ENCODE measurements at regions not wholly inside any gene's neighbourhood (a gene's known extent, or its start where the extent isn't known, plus 50 kb on each side); places are given as distances from the start of the nearest gene placed in this dataset.

DNA sequence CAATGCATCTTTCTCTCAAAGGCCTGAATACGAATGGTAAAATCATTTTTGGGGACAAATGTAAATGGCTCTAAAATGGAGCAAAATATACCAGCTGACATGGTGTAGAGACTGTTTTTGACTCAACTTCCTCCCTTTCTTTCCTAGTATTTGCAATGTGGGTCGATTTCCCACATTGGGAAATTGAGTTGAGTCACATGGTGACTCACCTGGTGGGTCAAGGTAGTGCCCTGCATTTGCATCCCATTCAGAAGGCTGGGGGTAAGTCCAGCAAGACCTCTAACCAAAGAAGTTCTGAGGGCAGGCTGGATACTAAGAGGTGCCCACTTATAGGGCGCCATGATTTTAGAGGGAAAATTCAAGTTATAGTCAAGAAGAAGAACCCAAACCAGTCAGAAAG lies 179.6 kb upstream of the MPDZ start:
- Histone ChIP-seq H3K27me3 (ENCODE audit: insufficient read depth, low read length, poor library complexity, severe bottlenecking) (no peaks in the 10 kb centered on the region), H3K4me3 (ENCODE audit: low read length) (no peak overlapping the region), H3K36me3 (ENCODE audit: insufficient read depth, low read length) (no peaks in the 10 kb centered on the region), H3K27ac (ENCODE audit: low read depth, low read length) (no peak overlapping the region), H3K4me1 (ENCODE audit: insufficient read depth, low read length) (no peaks in the 10 kb centered on the region), H3K9me3 (ENCODE audit: low read length) (no peaks in the 10 kb centered on the region)
- H3K27me3 Mint-ChIP-seq, result no peaks in the 10 kb centered on the region
- no peak for DNase-seq
- H3K9me3 Mint-ChIP-seq, result peaks cover 0 to 11% (median 5%) of the 10 kb centered on the region in 5 donors
- no peaks in the 10 kb centered on the region for H3K36me3 Mint-ChIP-seq
- H3K27ac Mint-ChIP-seq, result no peak overlapping the region
- ChIA-PET CTCF (no interaction called here), POLR2A (no interaction called here)
- H3K4me3 Mint-ChIP-seq, result no peak overlapping the region
- no peaks in the 10 kb centered on the region for H3K4me1 Mint-ChIP-seq

DNA sequence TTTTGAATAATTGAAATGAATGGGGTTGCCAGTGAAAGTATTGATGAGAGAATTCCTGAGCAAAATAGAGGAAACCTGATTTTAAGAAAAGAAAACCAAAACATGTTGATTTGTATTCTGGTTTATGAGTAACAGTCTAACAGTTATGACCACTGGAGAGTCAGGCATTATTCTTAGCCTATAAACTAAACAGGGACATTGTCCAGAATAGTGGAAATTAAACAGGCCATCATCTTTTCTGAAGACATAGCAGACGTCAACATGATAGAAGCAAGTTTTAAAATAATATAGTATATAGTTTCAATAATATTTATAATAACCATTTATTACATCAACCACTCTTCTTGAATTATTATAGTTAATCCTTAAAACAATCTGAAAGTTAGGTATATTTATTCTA lies 178.3 kb upstream of the MPDZ start:
- no peaks in the 10 kb centered on the region for H3K4me1 ChIP-seq (ENCODE audit: insufficient read depth, low read length)
- Mint-ChIP-seq H3K9me3 (peaks cover 0 to 16% (median 5%) of the 10 kb centered on the region in 5 donors), H3K4me1 (no peaks in the 10 kb centered on the region), H3K27ac (no peak overlapping the region), H3K27me3 (no peaks in the 10 kb centered on the region), H3K4me3 (no peak overlapping the region), H3K36me3 (no peaks in the 10 kb centered on the region)
- no peaks in the 10 kb centered on the region for H3K9me3 ChIP-seq (ENCODE audit: low read length)
- CTCF ChIA-PET, result no interaction called here
- no peak overlapping the region for H3K4me3 ChIP-seq (ENCODE audit: low read length)
- no peaks in the 10 kb centered on the region for H3K36me3 ChIP-seq (ENCODE audit: insufficient read depth, low read length)
- H3K27me3 ChIP-seq (ENCODE audit: insufficient read depth, low read length, poor library complexity, severe bottlenecking), result no peaks in the 10 kb centered on the region
- POLR2A ChIA-PET, result no interaction called here
- H3K27ac ChIP-seq (ENCODE audit: low read depth, low read length), result no peak overlapping the region
- DNase-seq, result no peak

DNA sequence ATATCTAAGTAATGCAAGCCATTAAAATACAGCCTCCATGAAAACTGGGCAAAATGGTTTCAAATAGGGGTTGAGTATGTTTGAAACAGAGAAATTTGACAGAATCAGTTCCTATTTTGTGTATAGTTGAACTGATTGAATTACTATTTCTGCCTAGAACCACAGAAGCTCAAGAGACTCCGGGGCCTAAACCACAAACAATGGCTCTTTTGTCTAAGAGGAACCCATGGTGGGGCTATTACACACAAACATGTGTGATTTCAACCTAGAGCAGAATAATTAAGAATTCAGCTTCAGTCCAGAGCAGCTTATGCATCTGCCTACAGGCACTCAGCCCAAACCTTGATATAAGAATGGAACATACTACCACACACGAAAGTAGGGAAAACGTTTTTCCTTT lies 171.2 kb upstream of the MPDZ start:
- Histone ChIP-seq H3K4me1 (ENCODE audit: insufficient read depth, low read length) (no peaks in the 10 kb centered on the region), H3K4me3 (ENCODE audit: low read length) (no peak overlapping the region), H3K27me3 (ENCODE audit: insufficient read depth, low read length, poor library complexity, severe bottlenecking) (no peaks in the 10 kb centered on the region), H3K9me3 (ENCODE audit: low read length) (no peaks in the 10 kb centered on the region), H3K36me3 (ENCODE audit: insufficient read depth, low read length) (no peaks in the 10 kb centered on the region), H3K27ac (ENCODE audit: low read depth, low read length) (no peak overlapping the region)
- H3K4me1 Mint-ChIP-seq, result no peaks in the 10 kb centered on the region
- no peak for DNase-seq
- H3K9me3 Mint-ChIP-seq, result peaks cover 0 to 12% (median 2%) of the 10 kb centered on the region in 5 donors
- H3K27me3 Mint-ChIP-seq, result no peaks in the 10 kb centered on the region
- CTCF ChIA-PET, result no interaction called here
- POLR2A ChIA-PET, result no interaction called here
- no peak overlapping the region for H3K4me3 Mint-ChIP-seq
- H3K27ac Mint-ChIP-seq, result no peak overlapping the region
- no peaks in the 10 kb centered on the region for H3K36me3 Mint-ChIP-seq

DNA sequence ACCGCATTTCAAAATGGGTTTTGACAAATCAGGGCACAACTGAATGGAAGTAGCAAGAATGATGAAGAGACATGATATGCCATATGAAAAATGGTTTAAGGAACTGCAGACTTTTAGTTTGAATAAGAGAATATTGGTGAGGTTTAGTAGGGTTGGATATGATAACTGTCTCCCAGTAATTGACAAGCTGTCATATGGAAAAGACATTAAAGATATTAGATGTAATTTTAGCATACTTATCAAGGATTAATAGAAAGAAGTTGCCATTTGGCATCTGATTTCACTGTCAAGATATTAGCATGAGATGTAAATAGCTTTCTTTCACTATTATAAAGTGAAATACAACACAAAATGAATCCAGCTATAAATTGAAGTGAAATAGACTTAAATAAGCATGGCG lies 169.0 kb upstream of the MPDZ start:
- Histone ChIP-seq H3K27me3 (ENCODE audit: insufficient read depth, low read length, poor library complexity, severe bottlenecking) (no peaks in the 10 kb centered on the region), H3K27ac (ENCODE audit: low read depth, low read length) (no peak overlapping the region), H3K9me3 (ENCODE audit: low read length) (no peaks in the 10 kb centered on the region), H3K36me3 (ENCODE audit: insufficient read depth, low read length) (no peaks in the 10 kb centered on the region), H3K4me3 (ENCODE audit: low read length) (no peak overlapping the region), H3K4me1 (ENCODE audit: insufficient read depth, low read length) (no peaks in the 10 kb centered on the region)
- no peak for DNase-seq
- H3K9me3 Mint-ChIP-seq, result peaks cover 0 to 21% (median 4%) of the 10 kb centered on the region in 5 donors
- no peaks in the 10 kb centered on the region for H3K27me3 Mint-ChIP-seq
- H3K27ac Mint-ChIP-seq, result no peak overlapping the region
- ChIA-PET POLR2A (no interaction called here), CTCF (no interaction called here)
- H3K4me1 Mint-ChIP-seq, result no peaks in the 10 kb centered on the region
- no peaks in the 10 kb centered on the region for H3K36me3 Mint-ChIP-seq
- H3K4me3 Mint-ChIP-seq, result no peak overlapping the region

DNA sequence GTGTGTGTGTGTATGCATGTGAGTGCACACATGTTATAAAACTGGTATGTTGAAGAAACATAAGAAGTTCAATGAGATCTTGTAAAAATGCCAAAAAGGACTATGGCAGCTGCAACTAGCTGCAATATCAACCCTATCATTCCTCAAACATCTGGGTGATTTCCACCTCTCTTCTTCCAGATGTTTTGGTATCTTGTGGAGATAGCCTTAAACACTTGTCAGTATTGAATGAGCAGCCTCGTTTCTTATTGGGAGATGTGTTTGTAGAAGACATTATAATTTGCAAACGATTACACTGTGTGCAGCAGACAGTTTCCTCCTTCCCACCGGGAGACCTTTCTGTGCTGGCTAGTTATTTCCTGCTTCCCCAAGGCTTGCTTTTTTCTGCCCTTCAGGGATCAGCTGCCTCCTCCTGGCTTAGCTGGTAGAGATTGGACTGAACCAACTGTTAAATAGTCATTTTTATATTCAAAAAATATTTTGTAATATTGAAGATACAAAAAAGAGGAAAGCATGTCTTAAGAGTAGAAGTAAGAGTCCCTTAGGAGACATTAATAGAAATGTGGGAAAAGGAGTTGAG lies 168.4 kb upstream of the MPDZ start:
- CTCF ChIA-PET, result no interaction called here

DNA sequence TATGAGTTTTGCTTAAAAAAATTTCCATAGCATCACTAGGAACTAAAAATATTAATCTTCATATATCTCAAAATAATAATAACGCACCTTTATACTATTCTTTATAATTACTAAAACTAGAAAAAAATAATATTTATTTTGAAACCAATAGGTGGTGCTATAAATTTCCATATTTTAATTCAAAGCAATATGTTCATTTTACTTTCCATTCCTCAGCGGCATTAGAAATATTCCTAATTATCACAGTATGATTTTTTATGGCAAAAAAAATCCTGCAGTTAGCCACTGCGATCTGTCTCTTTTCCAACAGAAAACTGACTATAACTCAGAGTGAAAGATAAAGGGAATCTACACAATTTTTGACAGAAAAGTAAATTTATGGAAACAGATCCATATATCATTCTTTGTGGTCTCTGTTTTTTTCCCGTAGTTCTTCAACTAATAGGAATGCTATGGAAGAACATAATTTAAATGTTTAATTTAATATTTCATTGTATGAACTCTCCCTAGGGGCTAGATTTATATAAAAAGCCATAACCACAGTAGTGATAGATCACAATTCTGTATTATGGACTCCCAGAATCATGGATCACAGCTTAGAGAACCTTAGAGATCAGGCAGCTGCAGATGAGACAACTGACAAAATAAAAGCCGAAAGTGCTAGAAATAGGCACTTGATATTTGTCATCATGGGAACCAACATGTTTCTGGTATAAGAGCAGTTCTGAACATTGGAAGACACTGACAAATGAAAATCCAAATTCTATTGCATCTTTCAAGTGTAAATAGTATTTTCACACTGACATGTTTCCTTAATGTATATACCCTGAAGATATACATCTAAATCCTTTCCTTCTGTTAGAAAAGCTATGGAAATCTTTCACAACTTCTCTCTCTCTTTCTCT lies 167.7 kb upstream of the MPDZ start:
- DNase-seq, result no peak
- Histone ChIP-seq H3K36me3 (ENCODE audit: insufficient read depth, low read length) (no peaks in the 10 kb centered on the region), H3K4me1 (ENCODE audit: insufficient read depth, low read length) (no peaks in the 10 kb centered on the region), H3K27ac (ENCODE audit: low read depth, low read length) (no peak overlapping the region), H3K9me3 (ENCODE audit: low read length) (no peaks in the 10 kb centered on the region), H3K4me3 (ENCODE audit: low read length) (no peak overlapping the region), H3K27me3 (ENCODE audit: insufficient read depth, low read length, poor library complexity, severe bottlenecking) (no peaks in the 10 kb centered on the region)
- CTCF ChIA-PET, result no interaction called here
- Mint-ChIP-seq H3K4me3 (no peak overlapping the region), H3K36me3 (no peaks in the 10 kb centered on the region), H3K27ac (peak overlapping the region in 1 of 8 donors; percentile 18), H3K27me3 (no peaks in the 10 kb centered on the region), H3K9me3 (peaks cover 0 to 27% (median 4%) of the 10 kb centered on the region in 5 donors), H3K4me1 (no peaks in the 10 kb centered on the region)
- POLR2A ChIA-PET, result no interaction called here

More for the DNA sequence above, 168.4 kb upstream of the MPDZ start:
- Mint-ChIP-seq H3K27me3 (no peaks in the 10 kb centered on the region), H3K9me3 (peaks cover 0 to 23% (median 4%) of the 10 kb centered on the region in 5 donors), H3K4me3 (no peak overlapping the region), H3K4me1 (no peaks in the 10 kb centered on the region), H3K27ac (peak overlapping the region in 1 of 8 donors; percentile 18), H3K36me3 (no peaks in the 10 kb centered on the region)
- Histone ChIP-seq H3K36me3 (ENCODE audit: insufficient read depth, low read length) (no peaks in the 10 kb centered on the region), H3K9me3 (ENCODE audit: low read length) (no peaks in the 10 kb centered on the region), H3K27ac (ENCODE audit: low read depth, low read length) (no peak overlapping the region), H3K4me1 (ENCODE audit: insufficient read depth, low read length) (no peaks in the 10 kb centered on the region), H3K27me3 (ENCODE audit: insufficient read depth, low read length, poor library complexity, severe bottlenecking) (no peaks in the 10 kb centered on the region), H3K4me3 (ENCODE audit: low read length) (no peak overlapping the region)
- no peak for DNase-seq
- POLR2A ChIA-PET, result no interaction called here

DNA sequence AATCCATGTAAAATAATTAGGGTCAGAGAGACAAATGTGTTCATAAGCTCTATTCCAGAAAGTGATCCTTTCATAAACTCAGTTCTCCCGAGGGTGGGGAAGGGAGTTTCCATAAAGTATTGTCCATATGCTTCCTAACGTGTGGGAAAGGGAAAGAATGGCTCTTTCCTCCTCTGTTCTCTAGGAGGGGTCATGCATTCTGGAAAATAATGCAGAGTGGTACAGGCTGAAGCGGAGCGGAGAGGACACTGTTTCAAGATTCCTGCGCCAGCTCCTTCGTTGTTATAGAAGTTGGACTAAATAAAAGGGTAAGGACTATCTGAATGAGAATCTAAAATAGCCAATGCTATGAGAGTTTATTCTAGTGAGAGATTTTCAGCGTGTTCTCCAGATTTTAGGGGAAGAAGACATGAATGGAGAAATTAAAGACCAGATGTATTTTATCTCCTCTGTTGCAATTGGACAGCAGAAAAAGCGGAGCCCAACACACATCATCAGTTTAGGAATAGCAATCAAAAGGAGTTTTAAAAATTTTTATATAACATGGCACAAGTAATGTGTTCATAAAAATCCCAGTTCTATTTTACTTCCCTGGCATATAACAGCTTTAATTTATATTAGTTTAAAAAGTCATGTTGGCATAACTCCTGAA lies 166.9 kb upstream of the MPDZ start:
- Mint-ChIP-seq H3K9me3 (peaks cover 0 to 35% (median 4%) of the 10 kb centered on the region in 5 donors), H3K4me3 (no peak overlapping the region), H3K36me3 (no peaks in the 10 kb centered on the region), H3K27me3 (no peaks in the 10 kb centered on the region), H3K4me1 (no peaks in the 10 kb centered on the region), H3K27ac (no peak overlapping the region)
- H3K4me1 ChIP-seq (ENCODE audit: insufficient read depth, low read length), result no peaks in the 10 kb centered on the region
- H3K4me3 ChIP-seq (ENCODE audit: low read length), result no peak overlapping the region
- ChIA-PET CTCF (no interaction called here), POLR2A (no interaction called here)
- no peak for DNase-seq
- no peaks in the 10 kb centered on the region for H3K27me3 ChIP-seq (ENCODE audit: insufficient read depth, low read length, poor library complexity, severe bottlenecking)
- no peaks in the 10 kb centered on the region for H3K36me3 ChIP-seq (ENCODE audit: insufficient read depth, low read length)
- no peak overlapping the region for H3K27ac ChIP-seq (ENCODE audit: low read depth, low read length)
- H3K9me3 ChIP-seq (ENCODE audit: low read length), result no peaks in the 10 kb centered on the region

DNA sequence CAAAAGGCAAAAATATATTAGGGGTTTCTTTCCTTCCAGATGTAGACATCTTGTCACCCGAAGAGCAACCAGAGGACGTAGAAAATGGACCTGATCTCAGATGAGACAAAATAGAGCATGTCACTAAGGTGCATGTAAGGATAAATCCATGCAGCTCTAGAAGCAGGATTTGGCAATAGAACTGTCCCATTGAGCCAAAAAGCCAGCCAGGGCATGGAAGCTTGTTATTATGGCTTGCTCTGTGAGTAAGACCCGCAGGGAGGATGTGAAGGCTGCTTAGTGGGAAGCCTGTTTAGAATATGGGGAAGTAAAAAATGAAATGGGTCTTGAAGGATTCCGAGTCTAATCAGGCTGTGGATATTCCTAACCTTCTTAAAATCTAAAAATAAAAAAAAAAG lies 165.6 kb upstream of the MPDZ start:
- DNase-seq, result no peak
- no peak overlapping the region for H3K27ac ChIP-seq (ENCODE audit: low read depth, low read length)
- no peaks in the 10 kb centered on the region for H3K36me3 ChIP-seq (ENCODE audit: insufficient read depth, low read length)
- Mint-ChIP-seq H3K27ac (no peak overlapping the region), H3K27me3 (no peaks in the 10 kb centered on the region), H3K36me3 (no peaks in the 10 kb centered on the region), H3K4me1 (no peaks in the 10 kb centered on the region), H3K4me3 (no peak overlapping the region), H3K9me3 (peaks cover 0 to 36% (median 4%) of the 10 kb centered on the region in 5 donors)
- ChIA-PET CTCF (no interaction called here), POLR2A (no interaction called here)
- no peaks in the 10 kb centered on the region for H3K4me1 ChIP-seq (ENCODE audit: insufficient read depth, low read length)
- no peaks in the 10 kb centered on the region for H3K27me3 ChIP-seq (ENCODE audit: insufficient read depth, low read length, poor library complexity, severe bottlenecking)
- H3K9me3 ChIP-seq (ENCODE audit: low read length), result no peaks in the 10 kb centered on the region
- no peak overlapping the region for H3K4me3 ChIP-seq (ENCODE audit: low read length)

Measured in CD8-positive, alpha-beta memory T cell (primary cell).